ENCODE measurements at regions not wholly inside any gene's neighbourhood (a gene's known extent, or its start where the extent isn't known, plus 50 kb on each side); places are given as distances from the start of the nearest gene placed in this dataset.

GRCh38 chr10:8224591-8224990 lies 170.1 kb downstream of the GATA3 start:
- no peaks in the 10 kb centered on the region for H3K36me3 Mint-ChIP-seq (ENCODE audit: unreplicated experiment)
- H3K4me3 Mint-ChIP-seq (ENCODE audit: unreplicated experiment) = no peak overlapping the region
- no peaks in the 10 kb centered on the region for H3K27me3 Mint-ChIP-seq (ENCODE audit: unreplicated experiment)
- H3K4me1 Mint-ChIP-seq (ENCODE audit: low read depth, unreplicated experiment) = no peaks in the 10 kb centered on the region
- DNase-seq = no peak
- H3K9me3 Mint-ChIP-seq (ENCODE audit: unreplicated experiment) = no peaks in the 10 kb centered on the region
- no peak for TF ChIP-seq CTCF (IDR thresholded peaks at IDR 0.05; ENCODE audit: partially characterized antibody, unreplicated experiment)
- H3K27ac Mint-ChIP-seq (ENCODE audit: unreplicated experiment) = no peak overlapping the region

- H3K36me3 Mint-ChIP-seq (ENCODE audit: unreplicated experiment) = no peaks in the 10 kb centered on the region
- no peaks in the 10 kb centered on the region for H3K4me1 Mint-ChIP-seq (ENCODE audit: low read depth, unreplicated experiment)
- no peak overlapping the region for H3K27ac Mint-ChIP-seq (ENCODE audit: unreplicated experiment)
- H3K4me3 Mint-ChIP-seq (ENCODE audit: unreplicated experiment) = no peak overlapping the region
- DNase-seq = no peak
- H3K27me3 Mint-ChIP-seq (ENCODE audit: unreplicated experiment) = no peaks in the 10 kb centered on the region
- TF ChIP-seq CTCF (IDR thresholded peaks at IDR 0.05; ENCODE audit: partially characterized antibody, unreplicated experiment) = no peak
- H3K9me3 Mint-ChIP-seq (ENCODE audit: unreplicated experiment) = no peaks in the 10 kb centered on the region
Measured at GRCh38 chr10:8225187-8225586, 170.7 kb downstream of the GATA3 start.

- Mint-ChIP-seq H3K4me1 (ENCODE audit: low read depth, unreplicated experiment) (no peaks in the 10 kb centered on the region), H3K27me3 (ENCODE audit: unreplicated experiment) (no peaks in the 10 kb centered on the region), H3K4me3 (ENCODE audit: unreplicated experiment) (no peak overlapping the region), H3K9me3 (ENCODE audit: unreplicated experiment) (no peaks in the 10 kb centered on the region), H3K27ac (ENCODE audit: unreplicated experiment) (no peak overlapping the region), H3K36me3 (ENCODE audit: unreplicated experiment) (no peaks in the 10 kb centered on the region)
- DNase-seq = no peak
- TF ChIP-seq CTCF (IDR thresholded peaks at IDR 0.05; ENCODE audit: partially characterized antibody, unreplicated experiment) = no peak
Measured at GRCh38 chr10:8227246-8227645, 172.8 kb downstream of the GATA3 start.

- DNase-seq = no peak
- H3K27me3 Mint-ChIP-seq (ENCODE audit: unreplicated experiment) = no peaks in the 10 kb centered on the region
- H3K4me1 Mint-ChIP-seq (ENCODE audit: low read depth, unreplicated experiment) = no peaks in the 10 kb centered on the region
- H3K4me3 Mint-ChIP-seq (ENCODE audit: unreplicated experiment) = no peak overlapping the region
- H3K27ac Mint-ChIP-seq (ENCODE audit: unreplicated experiment) = no peak overlapping the region
- H3K9me3 Mint-ChIP-seq (ENCODE audit: unreplicated experiment) = no peaks in the 10 kb centered on the region
- no peak for TF ChIP-seq CTCF (IDR thresholded peaks at IDR 0.05; ENCODE audit: partially characterized antibody, unreplicated experiment)
- H3K36me3 Mint-ChIP-seq (ENCODE audit: unreplicated experiment) = no peaks in the 10 kb centered on the region
Measured at GRCh38 chr10:8229153-8229552, 174.7 kb downstream of the GATA3 start.

GRCh38 chr10:8230902-8231301 lies 176.4 kb downstream of the GATA3 start:
- Mint-ChIP-seq H3K36me3 (ENCODE audit: unreplicated experiment) (no peaks in the 10 kb centered on the region), H3K27me3 (ENCODE audit: unreplicated experiment) (no peaks in the 10 kb centered on the region), H3K4me3 (ENCODE audit: unreplicated experiment) (no peak overlapping the region), H3K4me1 (ENCODE audit: low read depth, unreplicated experiment) (no peaks in the 10 kb centered on the region), H3K9me3 (ENCODE audit: unreplicated experiment) (no peaks in the 10 kb centered on the region), H3K27ac (ENCODE audit: unreplicated experiment) (no peak overlapping the region)
- DNase-seq = no peak
- TF ChIP-seq CTCF (IDR thresholded peaks at IDR 0.05; ENCODE audit: partially characterized antibody, unreplicated experiment) = no peak
